Transverse colon (tissue), 4 donors: ENCODE measurements at regions not wholly inside any gene's neighbourhood (a gene's known extent, or its start where the extent isn't known, plus 50 kb on each side); places are given as distances from the start of the nearest gene placed in this dataset.

Experiments
- DNase-seq: peaks from one replicate; pipeline ENCODE4 v3.0.0-alpha.2; 2019
- H3K27ac ChIP-seq, 4 donors: fragments of 200-600 bp; sonication (generic); 2 replicates each; pipeline ENCODE4 v1.5.1; 2016 to 2018; ENCODE audit warnings: inconsistent platforms in 4 of 4
- H3K27me3 ChIP-seq: fragments of 200-600 bp; sonication (generic); 2 replicates; pipeline ENCODE4 v1.5.1; 2017; ENCODE audit warnings: inconsistent platforms
- H3K36me3 ChIP-seq, 4 donors: fragments of 200-600 bp; sonication (generic); 2 replicates each; pipeline ENCODE4 v1.5.1; 2017 to 2019; ENCODE audit warnings: inconsistent platforms in 4 of 4
- H3K4me1 ChIP-seq, 4 donors: fragments of 200-600 bp; sonication (generic); 2 replicates each; pipeline ENCODE4 v1.5.1; 2017 to 2020; ENCODE audit warnings: inconsistent platforms in 4 of 4
- H3K4me3 ChIP-seq, 4 donors: fragments of 200-600 bp; sonication (generic); 1 replicate in 1 of 4; 2 replicates in 3 of 4; pipeline versions ENCODE4 v1.5.1 to v1.6.1; 2017 to 2019; ENCODE audit warnings: inconsistent platforms in 4 of 4
- H3K9me3 ChIP-seq, 2 donors: fragments of 200-600 bp; sonication (generic); 2 replicates each; pipeline ENCODE4 v1.5.1; 2017 to 2019; ENCODE audit warnings: inconsistent platforms in 2 of 2
- EP300 ChIP-seq: sonication (generic); formaldehyde crosslinking; IDR thresholded peaks from one replicate; pipeline ENCODE4 v1.6.1; 2017; ENCODE audit warnings: antibody characterized with exemption, low read depth
- POLR2A ChIP-seq: fragments of 450-650 bp; IDR thresholded peaks from one replicate; pipeline ENCODE4 v1.6.1; 2016; ENCODE audit warnings: antibody characterized with exemption, mild to moderate bottlenecking, moderate library complexity
- POLR2AphosphoS5 ChIP-seq, 3 donors: sonication (generic); formaldehyde crosslinking; IDR thresholded peaks; one replicate each; pipeline ENCODE4 v1.6.1; 2016; ENCODE audit warnings: antibody characterized with exemption in 3 of 3
- WGBS, 2 donors: methylation state at CpG; one replicate each; pipeline ENCODE4 v1.1.5; 2018; ENCODE audit warnings: low coverage in 1 of 2; 5-methylcytosine and 5-hydroxymethylcytosine counted together
- in situ Hi-C, 4 donors: fragments of 200-750 bp; cut with MboI; loops; one replicate each; pipeline versions ENCODE4 v1.15.0 to v1.15.1; 2017; ENCODE audit warnings: low sequenced_read_pairs in 3 of 4, low pct_ligation_motif_present in 1 of 4, low pct_unique_long_range_greater_than_20kb in 1 of 4
- intact Hi-C: fragments of 100-400 bp; cut with DNase I; formaldehyde crosslinking; loops from one replicate; pipeline ENCODE4 v1.15.1; 2023; ENCODE audit warnings: low total_unique reads
- TF ChIP-seq, protein P1 (sequence below), 5 experiments: fragments of 200-600 bp in 3 of 5; fragments of 450-650 bp in 2 of 5; sonication (generic) in 3 of 5; IDR thresholded peaks; 1 replicate in 2 of 5; 2 replicates in 3 of 5; pipeline ENCODE4 v1.5.1; 2016 to 2017; ENCODE audit warnings: antibody characterized with exemption in 5 of 5, inconsistent platforms in 3 of 5, mild to moderate bottlenecking in 2 of 5, moderate library complexity in 1 of 5

- H3K4me1 ChIP-seq: no peaks in the 10 kb centered on the region
- TF ChIP-seq, protein P1, sequence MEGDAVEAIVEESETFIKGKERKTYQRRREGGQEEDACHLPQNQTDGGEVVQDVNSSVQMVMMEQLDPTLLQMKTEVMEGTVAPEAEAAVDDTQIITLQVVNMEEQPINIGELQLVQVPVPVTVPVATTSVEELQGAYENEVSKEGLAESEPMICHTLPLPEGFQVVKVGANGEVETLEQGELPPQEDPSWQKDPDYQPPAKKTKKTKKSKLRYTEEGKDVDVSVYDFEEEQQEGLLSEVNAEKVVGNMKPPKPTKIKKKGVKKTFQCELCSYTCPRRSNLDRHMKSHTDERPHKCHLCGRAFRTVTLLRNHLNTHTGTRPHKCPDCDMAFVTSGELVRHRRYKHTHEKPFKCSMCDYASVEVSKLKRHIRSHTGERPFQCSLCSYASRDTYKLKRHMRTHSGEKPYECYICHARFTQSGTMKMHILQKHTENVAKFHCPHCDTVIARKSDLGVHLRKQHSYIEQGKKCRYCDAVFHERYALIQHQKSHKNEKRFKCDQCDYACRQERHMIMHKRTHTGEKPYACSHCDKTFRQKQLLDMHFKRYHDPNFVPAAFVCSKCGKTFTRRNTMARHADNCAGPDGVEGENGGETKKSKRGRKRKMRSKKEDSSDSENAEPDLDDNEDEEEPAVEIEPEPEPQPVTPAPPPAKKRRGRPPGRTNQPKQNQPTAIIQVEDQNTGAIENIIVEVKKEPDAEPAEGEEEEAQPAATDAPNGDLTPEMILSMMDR (IDR thresholded peaks at IDR 0.05): no peak
- no peak for TF ChIP-seq POLR2A
- no peak for TF ChIP-seq EP300
- TF ChIP-seq POLR2AphosphoS5 (IDR thresholded peaks at IDR 0.05): no peak
- H3K36me3 ChIP-seq: no peaks in the 10 kb centered on the region
- intact Hi-C loops (no loop called here), in situ Hi-C loops (no loop called here)
- H3K27ac ChIP-seq: no peak overlapping the region
- H3K27me3 ChIP-seq: no peaks in the 10 kb centered on the region
- no peak overlapping the region for H3K4me3 ChIP-seq
- no peak for DNase-seq
- H3K9me3 ChIP-seq: no peaks in the 10 kb centered on the region
Measured at GRCh38 chr3:70646635-70647034, 334.2 kb upstream of the MDFIC2 start.

GRCh38 chr3:70640481-70640880 is 328.0 kb upstream of the MDFIC2 start:
- in situ Hi-C loops (no loop called here), intact Hi-C loops (no loop called here)
- Histone ChIP-seq H3K36me3 (no peaks in the 10 kb centered on the region), H3K27ac (no peak overlapping the region), H3K27me3 (no peaks in the 10 kb centered on the region), H3K4me3 (no peak overlapping the region), H3K4me1 (no peaks in the 10 kb centered on the region), H3K9me3 (no peaks in the 10 kb centered on the region)
- no peak for DNase-seq
- TF ChIP-seq POLR2A (no peak), EP300 (no peak), POLR2AphosphoS5 (IDR thresholded peaks at IDR 0.05) (no peak)
- TF ChIP-seq, protein P1 (IDR thresholded peaks at IDR 0.05): no peak

DNA sequence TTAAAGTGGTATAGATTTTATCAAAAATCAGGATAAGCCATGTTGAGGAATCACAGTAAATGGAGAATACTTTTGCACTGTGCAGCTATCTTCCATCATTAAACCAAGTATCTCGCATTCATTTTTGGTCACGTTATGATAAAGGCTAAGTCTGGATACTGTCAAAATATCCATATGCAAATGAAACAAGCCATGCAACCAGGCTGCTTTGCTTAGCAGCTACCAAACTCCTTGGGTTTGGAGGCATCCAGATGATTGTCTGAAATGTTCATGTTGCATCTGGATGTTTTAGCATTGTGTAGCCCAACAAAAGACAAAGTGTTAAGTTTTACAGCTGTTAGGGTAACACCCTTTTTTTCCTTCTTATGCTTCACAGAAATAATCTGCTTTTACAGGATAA is 322.9 kb upstream of the MDFIC2 start:
- Histone ChIP-seq H3K36me3 (no peaks in the 10 kb centered on the region), H3K9me3 (no peaks in the 10 kb centered on the region), H3K4me3 (no peak overlapping the region), H3K27me3 (no peaks in the 10 kb centered on the region), H3K4me1 (no peaks in the 10 kb centered on the region), H3K27ac (no peak overlapping the region)
- 42% methylated on average over 2 of the region's 2 CpGs for WGBS, 2 donors
- intact Hi-C loops: no loop called here
- in situ Hi-C loops: no loop called here
- TF ChIP-seq, protein P1 (IDR thresholded peaks at IDR 0.05): no peak
- TF ChIP-seq POLR2AphosphoS5 (IDR thresholded peaks at IDR 0.05): no peak
- TF ChIP-seq POLR2A: no peak
- no peak for TF ChIP-seq EP300
- no peak for DNase-seq

DNA sequence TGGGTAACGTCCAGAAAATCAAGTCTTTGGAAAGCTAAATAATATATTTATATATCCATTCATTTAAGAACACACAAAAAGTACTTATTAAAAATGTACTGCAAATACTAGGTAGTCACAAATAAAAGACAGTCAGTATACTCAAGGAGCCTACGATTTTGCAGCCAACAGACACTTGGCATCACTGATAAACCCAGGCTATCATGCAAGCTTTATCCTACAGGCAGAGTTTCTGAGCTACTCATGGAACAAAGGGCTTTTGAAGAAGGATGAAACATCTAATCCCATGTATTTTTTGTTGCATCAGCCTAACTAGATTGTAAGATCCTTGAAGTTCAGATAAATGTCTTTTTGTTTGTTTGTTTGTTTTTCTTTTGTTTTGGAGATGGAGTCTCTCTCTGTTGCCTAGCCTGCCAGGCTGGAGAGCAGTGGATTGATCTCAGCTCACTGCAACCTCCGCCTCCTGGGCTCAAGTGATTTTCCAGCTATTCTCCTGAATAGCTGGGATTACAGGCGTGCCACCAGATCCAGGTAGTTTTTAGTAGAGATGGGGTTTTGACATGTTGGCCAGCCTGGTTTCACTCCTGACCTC is 319.4 kb upstream of the MDFIC2 start:
- 64 to 75% methylated on average over 4 of the region's 4 CpGs for WGBS, 2 donors
- in situ Hi-C loops: no loop called here
- no peak for TF ChIP-seq POLR2AphosphoS5 (IDR thresholded peaks at IDR 0.05)

DNA sequence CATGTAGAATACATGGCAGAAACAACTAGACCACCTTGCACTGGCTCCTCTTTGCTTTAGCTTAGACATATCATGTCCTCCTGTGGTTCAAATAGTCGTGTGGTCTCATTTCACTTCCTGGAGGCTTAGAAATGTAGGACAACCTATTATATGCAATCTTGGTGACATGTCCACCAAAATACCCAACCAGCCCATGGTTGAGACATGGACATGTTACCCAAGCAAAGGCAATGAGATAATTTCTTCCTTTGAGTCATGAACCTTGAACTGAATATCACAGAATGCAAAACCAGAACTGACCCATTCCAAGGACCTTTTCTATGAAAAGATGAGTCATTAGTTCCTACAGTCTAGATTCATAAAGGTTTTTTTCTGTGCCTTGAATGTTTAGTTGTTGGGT is 309.0 kb upstream of the MDFIC2 start:
- H3K9me3 ChIP-seq: no peaks in the 10 kb centered on the region
- no peaks in the 10 kb centered on the region for H3K36me3 ChIP-seq
- in situ Hi-C loops (no loop called here), intact Hi-C loops (no loop called here)
- H3K27ac ChIP-seq: no peak overlapping the region
- 60% methylated on average over 1 of the region's 1 CpG; no CpG with 5 or more reads in 1 of the 2 donors for WGBS, 2 donors
- TF ChIP-seq EP300: no peak
- no peak for TF ChIP-seq POLR2A
- TF ChIP-seq, protein P1 (IDR thresholded peaks at IDR 0.05): no peak
- no peak for TF ChIP-seq POLR2AphosphoS5 (IDR thresholded peaks at IDR 0.05)
- no peaks in the 10 kb centered on the region for H3K4me1 ChIP-seq
- no peak for DNase-seq
- H3K4me3 ChIP-seq: no peak overlapping the region
- no peaks in the 10 kb centered on the region for H3K27me3 ChIP-seq

More for the DNA sequence above, 319.4 kb upstream of the MDFIC2 start:
- DNase-seq: no peak
- no peak overlapping the region for H3K27ac ChIP-seq
- H3K4me3 ChIP-seq: no peak overlapping the region
- H3K4me1 ChIP-seq: no peaks in the 10 kb centered on the region
- no peaks in the 10 kb centered on the region for H3K27me3 ChIP-seq
- intact Hi-C loops: no loop called here
- no peaks in the 10 kb centered on the region for H3K36me3 ChIP-seq
- no peaks in the 10 kb centered on the region for H3K9me3 ChIP-seq
